Astrocyte of the cerebellum (primary cell): ENCODE measurements at regions not wholly inside any gene's neighbourhood (a gene's known extent, or its start where the extent isn't known, plus 50 kb on each side); places are given as distances from the start of the nearest gene placed in this dataset.
A peak's percentile ranks its signal among the peaks of the same experiment; 100 is the strongest.

Source experiments
- DNase-seq: peaks from one replicate; pipeline ENCODE4 v3.0.0-alpha.2; 2011; ENCODE audit warnings: low read depth
- H3K4me3 ChIP-seq: 2 replicates; pipeline ENCODE4 v1.5.1; 2011; ENCODE audit warnings: mild to moderate bottlenecking, low read depth, low read length, moderate library complexity
- CTCF ChIP-seq: IDR thresholded peaks from 2 replicates; pipeline ENCODE4 v1.5.1; 2012; ENCODE audit warnings: low read length, low read depth, moderate library complexity, mild to moderate bottlenecking; ENCODE audit errors: missing control alignments
- in situ Hi-C: cut with HindIII; loops from 2 replicates; pipeline ENCODE4 v1.10.0; 2017; ENCODE audit warnings: low sequenced_read_pairs

- in situ Hi-C loops, result no loop called here
Observed at GRCh38 chr6:164122109-164122508, 707.6 kb downstream of the QKI start.

DNA sequence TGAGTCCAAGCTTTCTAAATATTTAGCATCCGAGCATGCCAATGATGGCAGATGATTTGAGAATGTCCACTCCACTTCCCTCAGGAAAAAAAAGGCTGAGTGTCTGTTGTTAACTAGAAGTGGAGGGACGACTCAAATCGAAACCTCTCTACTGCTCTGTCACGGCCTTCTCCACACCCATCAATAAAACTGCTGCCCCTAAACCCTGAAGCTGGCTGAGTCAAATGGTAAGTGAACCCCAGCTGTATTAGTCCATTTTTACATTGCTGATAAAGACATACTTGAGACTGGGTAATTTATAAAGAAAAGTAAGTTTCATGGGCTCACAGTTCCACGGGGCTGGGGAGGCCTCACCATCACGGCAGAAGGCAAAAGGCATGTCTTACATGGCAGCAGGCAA, 707.0 kb downstream of the QKI start:
- no peak overlapping the region for H3K4me3 ChIP-seq
- no peak for TF ChIP-seq CTCF
- no peak for DNase-seq
- in situ Hi-C loops, result no loop called here

More at GRCh38 chr6:164122109-164122508, 707.6 kb downstream of the QKI start:
- no peak for TF ChIP-seq CTCF
- H3K4me3 ChIP-seq, result no peak overlapping the region
- DNase-seq, result no peak

DNA sequence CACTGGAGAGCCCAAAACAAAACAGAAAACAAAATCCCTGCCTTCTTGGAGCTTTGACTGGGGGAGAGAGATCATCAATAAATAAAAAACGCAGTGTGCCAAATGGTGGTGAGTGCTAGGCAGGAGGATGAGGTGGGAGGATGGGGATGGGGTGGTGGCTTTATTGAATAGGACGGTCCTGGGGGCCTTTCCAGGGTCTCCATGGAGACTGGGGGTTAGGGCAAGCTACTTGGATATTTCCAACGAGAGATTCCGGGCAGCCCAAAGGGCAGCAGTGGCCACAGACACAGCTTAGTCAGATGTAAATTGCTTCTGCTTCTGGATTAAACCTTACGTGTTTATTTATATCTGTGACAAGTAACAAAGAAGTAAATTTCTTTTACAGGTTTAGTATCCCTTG, 700.1 kb downstream of the QKI start:
- H3K4me3 ChIP-seq, result no peak overlapping the region
- in situ Hi-C loops, result no loop called here
- TF ChIP-seq CTCF, result no peak
- no peak for DNase-seq

DNA sequence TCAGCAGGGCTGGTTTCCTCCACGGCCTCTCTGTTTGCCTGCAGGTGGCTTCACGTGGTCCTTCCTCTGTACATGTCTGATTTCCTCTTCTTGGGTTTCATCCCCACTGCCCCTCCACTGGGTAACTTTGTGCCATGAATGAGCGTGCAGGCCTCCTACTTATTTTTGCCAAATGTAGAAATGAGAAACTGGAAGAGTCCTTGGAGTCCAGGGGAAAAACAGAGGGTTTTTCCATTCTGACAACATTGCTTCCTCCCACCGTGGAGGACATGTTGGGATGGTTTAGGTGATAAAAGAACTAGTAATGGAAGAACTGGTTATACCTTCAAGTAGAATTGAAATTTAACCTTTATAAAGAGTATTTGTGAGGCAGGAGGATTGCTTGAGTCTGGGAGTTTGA, 699.5 kb downstream of the QKI start:
- TF ChIP-seq CTCF, result no peak
- in situ Hi-C loops, result no loop called here
- no peak overlapping the region for H3K4me3 ChIP-seq
- DNase-seq, result no peak

DNA sequence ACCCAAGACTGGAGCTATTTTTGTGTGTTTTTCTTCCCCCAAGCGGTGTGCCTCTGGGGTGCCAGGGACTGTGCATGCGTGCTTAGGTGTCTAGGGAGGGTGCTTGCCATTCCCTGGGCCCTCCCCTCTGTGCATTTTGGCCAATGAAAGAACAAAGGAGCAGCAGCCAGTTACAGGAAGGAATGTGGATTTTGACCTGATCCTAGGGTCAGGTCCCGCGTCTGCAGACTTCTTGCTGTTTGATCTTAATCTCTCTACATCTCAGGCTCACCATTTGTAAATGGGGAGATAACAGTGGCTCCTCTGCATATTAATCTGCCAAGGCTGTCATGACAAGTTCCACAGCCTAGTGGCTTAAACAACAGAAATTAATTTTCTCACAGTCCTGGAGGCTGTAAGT, 699.1 kb downstream of the QKI start:
- no peak for DNase-seq
- H3K4me3 ChIP-seq, result no peak overlapping the region
- in situ Hi-C loops, result no loop called here
- TF ChIP-seq CTCF, result no peak

- in situ Hi-C loops, result no loop called here
- DNase-seq, result no peak
- TF ChIP-seq CTCF, result peak; percentile 66
- H3K4me3 ChIP-seq, result no peak overlapping the region
Observed at GRCh38 chr6:164109770-164110140, 695.2 kb downstream of the QKI start.

DNA sequence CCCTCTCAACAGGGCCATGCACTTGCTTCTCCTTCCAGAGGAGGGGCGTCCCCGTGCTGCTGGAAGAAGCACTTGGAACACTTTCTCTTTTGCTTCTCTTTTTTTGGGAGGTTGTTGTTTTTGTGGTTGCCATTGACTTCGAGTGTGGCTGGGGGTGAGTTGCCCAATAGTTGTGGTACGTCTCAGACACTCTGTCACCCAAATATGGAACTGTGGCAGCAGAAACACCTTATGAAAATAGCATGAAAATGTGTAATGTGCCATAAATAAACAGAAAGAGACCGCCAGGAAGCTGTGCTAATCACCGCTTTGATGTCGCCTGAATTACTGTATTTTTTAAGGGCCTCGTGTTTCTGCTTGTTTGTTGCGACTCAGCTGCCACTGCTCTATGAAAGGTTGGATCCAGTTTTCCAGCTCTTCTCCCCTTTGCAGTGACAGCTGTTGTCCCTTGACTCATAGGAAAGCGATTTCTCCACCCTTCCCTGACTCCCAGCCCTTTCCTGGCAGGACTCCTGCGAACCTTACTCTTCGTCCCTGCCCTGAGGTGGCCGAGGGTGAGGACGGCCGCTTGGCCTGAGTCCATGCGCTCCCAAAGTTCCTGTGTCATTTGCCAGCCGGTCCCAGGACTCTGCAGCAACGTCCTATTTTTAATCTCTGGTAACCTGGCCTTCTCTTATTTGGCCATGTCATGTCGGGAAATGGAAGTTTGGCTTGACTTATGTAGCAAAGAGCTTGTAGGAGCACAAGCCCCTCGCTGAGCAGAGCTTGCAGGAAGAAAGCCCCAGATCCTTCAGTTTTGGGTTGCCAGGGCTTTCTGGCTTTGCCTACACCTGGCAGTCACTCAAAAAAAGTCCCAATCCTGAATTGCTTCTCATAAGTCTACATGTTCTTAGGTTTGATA, 694.6 kb downstream of the QKI start:
- DNase-seq, result no peak
- no peak overlapping the region for H3K4me3 ChIP-seq
- no peak for TF ChIP-seq CTCF
- in situ Hi-C loops, result no loop called here
